Fibroblast of pulmonary artery (primary cell): ENCODE measurements at regions not wholly inside any gene's neighbourhood (a gene's known extent, or its start where the extent isn't known, plus 50 kb on each side); places are given as distances from the start of the nearest gene placed in this dataset.

ENCODE experiments used
- DNase-seq: peaks from one replicate; pipeline ENCODE4 v3.0.0-alpha.2; 2010; ENCODE audit warnings: low read depth
- H3K4me3 ChIP-seq: replicated peaks from 2 replicates; pipeline ENCODE4 v1.5.1; 2011; ENCODE audit warnings: low read depth, mild to moderate bottlenecking, control low read depth, low read length, moderate library complexity
- TF ChIP-seq, protein P1 (sequence below): IDR thresholded peaks from 2 replicates; pipeline ENCODE4 v1.5.1; 2011; ENCODE audit warnings: mild to moderate bottlenecking, control low read depth, low read length, inconsistent platforms; ENCODE audit errors: missing control alignments

DNA sequence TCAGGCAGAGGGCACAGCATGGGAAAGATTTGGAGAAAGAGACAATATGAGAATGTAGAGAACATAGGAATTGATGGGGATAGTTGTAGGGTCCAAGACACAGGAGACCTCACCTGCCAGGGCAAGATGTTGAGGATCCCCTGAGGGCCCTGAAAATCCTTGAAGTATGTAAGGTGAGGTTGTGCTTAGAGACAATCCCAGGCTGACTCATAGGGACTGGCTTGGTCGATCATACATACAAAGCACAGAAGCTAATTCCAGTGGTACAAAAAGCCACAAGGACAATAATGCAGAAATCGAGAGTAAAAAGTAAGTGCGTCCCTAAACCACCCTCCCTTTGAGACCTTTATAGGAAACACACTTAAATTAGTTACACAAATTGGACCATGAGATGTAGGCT, 468.2 kb downstream of the MIAT start:
- TF ChIP-seq, protein P1, sequence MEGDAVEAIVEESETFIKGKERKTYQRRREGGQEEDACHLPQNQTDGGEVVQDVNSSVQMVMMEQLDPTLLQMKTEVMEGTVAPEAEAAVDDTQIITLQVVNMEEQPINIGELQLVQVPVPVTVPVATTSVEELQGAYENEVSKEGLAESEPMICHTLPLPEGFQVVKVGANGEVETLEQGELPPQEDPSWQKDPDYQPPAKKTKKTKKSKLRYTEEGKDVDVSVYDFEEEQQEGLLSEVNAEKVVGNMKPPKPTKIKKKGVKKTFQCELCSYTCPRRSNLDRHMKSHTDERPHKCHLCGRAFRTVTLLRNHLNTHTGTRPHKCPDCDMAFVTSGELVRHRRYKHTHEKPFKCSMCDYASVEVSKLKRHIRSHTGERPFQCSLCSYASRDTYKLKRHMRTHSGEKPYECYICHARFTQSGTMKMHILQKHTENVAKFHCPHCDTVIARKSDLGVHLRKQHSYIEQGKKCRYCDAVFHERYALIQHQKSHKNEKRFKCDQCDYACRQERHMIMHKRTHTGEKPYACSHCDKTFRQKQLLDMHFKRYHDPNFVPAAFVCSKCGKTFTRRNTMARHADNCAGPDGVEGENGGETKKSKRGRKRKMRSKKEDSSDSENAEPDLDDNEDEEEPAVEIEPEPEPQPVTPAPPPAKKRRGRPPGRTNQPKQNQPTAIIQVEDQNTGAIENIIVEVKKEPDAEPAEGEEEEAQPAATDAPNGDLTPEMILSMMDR = no peak
- DNase-seq = no peak
- H3K4me3 ChIP-seq = no peak overlapping the region

DNA sequence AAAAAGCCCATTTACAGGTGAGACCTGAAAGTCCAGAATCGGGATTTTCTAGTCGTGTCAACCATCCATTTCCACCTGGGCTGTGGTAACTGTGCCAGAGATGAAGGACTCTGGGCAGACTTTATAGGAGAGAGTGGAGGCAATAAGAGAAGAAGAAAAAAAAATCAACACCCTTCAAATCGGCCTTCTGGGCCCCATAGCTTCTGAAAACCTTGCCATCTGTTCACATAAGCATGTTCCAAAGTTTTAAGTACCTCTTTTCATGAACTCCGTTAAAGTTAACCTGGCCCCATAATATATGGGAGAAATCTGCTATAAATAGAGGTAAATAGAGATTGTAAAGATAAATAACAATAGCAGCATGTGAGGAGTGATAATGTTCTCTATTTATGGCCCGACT, 470.5 kb downstream of the MIAT start:
- TF ChIP-seq, protein P1 = no peak
- no peak overlapping the region for H3K4me3 ChIP-seq
- DNase-seq = no peak

DNA sequence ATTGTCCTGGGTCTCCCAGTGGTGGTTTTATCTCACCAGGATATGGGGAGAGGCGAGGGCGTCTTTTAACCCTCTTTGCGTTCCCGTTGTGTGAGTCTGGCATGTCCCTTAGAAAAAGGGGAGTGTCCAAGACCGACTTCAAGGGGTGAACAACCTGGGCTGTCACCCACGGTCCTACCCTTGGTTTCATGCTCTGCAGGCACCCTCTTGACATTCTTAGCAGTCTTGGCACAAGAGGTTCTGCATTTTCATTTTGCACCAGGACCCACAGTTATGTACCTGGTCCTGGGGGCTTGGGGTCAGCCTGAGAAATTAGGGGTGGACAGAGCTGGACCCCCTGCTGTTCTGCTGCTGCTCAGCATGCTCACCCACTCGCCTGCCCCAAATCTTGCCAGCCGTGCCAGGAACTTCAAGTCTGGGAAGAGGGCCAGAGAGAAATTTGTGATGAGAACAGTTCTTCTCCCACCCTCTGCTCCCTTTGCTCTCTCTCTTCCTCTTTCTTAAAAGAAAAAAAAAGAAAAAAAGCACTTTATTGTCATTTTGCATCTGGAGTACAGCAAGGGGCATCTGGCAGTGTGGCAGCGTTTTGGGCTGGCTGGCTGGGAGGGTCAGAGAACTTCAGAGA, 471.2 kb downstream of the MIAT start:
- no peak overlapping the region for H3K4me3 ChIP-seq
- TF ChIP-seq, protein P1 = no peak
- no peak for DNase-seq

DNA sequence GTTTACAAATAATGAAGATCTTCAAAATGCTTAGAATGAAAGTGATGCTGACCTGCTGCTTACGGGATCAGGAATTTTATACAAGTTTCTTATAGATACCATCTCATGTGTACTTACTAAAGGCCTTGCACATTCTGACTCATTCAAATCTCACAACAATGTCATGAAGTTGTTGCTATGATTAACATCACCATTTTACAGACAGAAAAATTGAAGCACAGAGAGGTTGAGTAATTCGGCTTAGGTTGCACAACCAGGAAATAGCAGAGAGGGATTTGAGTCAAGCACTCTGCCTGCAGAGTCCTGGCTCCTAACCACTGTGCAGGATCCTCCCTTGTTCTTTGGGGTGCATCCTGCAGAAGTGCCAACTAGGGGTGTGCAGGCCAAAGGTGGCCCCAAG, 471.9 kb downstream of the MIAT start:
- DNase-seq = peak; percentile 85
- no peak overlapping the region for H3K4me3 ChIP-seq
- TF ChIP-seq, protein P1 = no peak

DNA sequence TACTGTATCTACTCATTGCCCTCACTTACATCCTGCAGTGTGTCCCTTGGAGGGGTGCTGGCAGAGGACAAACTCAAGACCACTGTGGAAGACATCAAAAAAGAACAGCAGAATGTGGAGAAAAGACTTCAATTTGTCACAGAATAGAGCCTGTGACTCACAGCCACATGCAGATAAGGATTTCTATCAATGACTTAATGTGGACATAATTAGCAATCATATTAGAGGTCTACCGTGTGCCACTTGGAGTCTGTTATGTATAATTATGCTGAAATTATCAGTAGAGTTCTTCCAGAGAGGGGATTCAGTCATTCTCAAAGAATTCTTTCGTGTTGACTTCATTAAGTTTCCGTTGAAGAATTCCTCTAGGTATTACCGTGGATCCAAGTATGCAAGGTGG, 473.5 kb downstream of the MIAT start:
- TF ChIP-seq, protein P1 = no peak
- DNase-seq = no peak
- H3K4me3 ChIP-seq = no peak overlapping the region

DNA sequence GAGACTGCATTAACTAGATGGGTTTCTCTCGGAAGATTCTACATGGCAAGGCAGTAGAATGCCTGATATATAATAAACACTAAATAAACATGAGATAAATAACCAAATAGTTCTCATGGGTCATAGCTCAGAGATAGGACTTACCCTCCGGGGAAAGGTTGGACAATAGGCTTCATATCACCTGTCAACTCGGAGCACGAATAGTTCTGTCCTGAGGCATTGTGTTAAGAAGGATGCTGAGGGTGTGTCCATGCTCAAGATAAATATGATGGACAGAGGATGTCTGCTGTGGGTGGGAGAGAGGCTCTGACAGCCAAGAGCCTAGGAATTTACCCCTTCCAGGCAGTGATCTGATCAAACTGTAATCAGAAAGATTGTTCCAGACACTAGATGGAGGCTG, 474.0 kb downstream of the MIAT start:
- no peak overlapping the region for H3K4me3 ChIP-seq
- TF ChIP-seq, protein P1 = no peak
- DNase-seq = no peak

DNA sequence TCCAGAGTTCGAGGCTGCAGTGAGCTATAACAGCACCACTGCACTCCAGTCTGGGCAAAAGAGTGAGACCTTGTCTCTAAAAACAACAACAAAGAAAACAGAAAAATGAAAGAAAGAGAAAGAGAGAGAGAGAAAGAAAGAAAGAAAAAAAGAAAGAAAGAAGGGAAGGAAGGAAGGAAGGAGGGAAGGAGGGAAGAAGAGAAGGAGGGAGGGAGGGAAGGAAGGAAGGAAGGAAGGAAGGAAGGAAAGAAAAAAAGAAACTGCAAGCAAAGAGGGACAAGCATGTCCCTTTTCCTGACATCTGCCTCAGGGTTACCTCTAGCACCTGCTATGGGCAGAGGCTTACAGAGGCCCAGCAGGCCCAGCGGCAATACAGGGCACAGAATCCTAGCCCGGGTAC, 475.0 kb downstream of the MIAT start:
- TF ChIP-seq, protein P1 = no peak
- H3K4me3 ChIP-seq = no peak overlapping the region
- DNase-seq = no peak
